GM10248 (cell line): ENCODE measurements at regions not wholly inside any gene's neighbourhood (a gene's known extent, or its start where the extent isn't known, plus 50 kb on each side); places are given as distances from the start of the nearest gene placed in this dataset.
"Not testable (repeated sequence)": the region's sequence is repeated elsewhere in the genome, so short reads cannot be mapped to it uniquely, and the experiment has no call there.

Experiments
- CTCF ChIA-PET: fragments of 300-600 bp; sonication (Branson Sonifier 250); formaldehyde crosslinking; extraction: SDS; loops from one replicate; lab custom pipeline; 2021; ENCODE audit warnings: antibody characterized with exemption; lab: Yijun Ruan, JAX
- POLR2A ChIA-PET: fragments of 350-650 bp; sonication (Branson Sonifier 250); formaldehyde crosslinking; extraction: SDS; loops from one replicate; lab custom pipeline; 2020; ENCODE audit warnings: antibody characterized with exemption; lab: Yijun Ruan, JAX
- DNase-seq: peaks from one replicate; pipeline ENCODE4 v3.0.0; 2012; ENCODE audit errors: extremely low spot score
- TF ChIP-seq, protein P1 (sequence below): IDR thresholded peaks from 2 replicates; pipeline ENCODE4 v1.5.1; 2012; ENCODE audit warnings: mild to moderate bottlenecking, low read depth; ENCODE audit errors: extremely low read depth, missing control alignments, control extremely low read depth

DNA sequence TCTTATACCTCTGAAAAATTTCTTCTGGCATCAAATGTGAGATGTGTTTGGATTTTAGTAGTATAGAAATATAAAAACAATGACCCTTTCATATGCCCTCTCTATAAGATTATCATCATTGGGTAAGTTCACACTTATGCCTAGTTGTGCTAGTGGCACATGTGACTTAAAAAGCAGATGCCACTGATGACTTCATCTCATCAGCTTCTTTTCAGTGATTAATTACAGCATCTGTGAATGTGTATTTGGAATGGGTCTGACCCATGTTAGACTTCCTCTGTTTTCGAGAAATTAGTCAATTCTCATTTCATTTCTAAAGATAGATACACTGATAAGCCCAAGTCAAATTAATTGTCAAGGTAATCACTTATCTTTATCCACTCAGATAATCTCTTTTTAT lies 698.7 kb downstream of the GABRG1 start:
- TF ChIP-seq, protein P1, sequence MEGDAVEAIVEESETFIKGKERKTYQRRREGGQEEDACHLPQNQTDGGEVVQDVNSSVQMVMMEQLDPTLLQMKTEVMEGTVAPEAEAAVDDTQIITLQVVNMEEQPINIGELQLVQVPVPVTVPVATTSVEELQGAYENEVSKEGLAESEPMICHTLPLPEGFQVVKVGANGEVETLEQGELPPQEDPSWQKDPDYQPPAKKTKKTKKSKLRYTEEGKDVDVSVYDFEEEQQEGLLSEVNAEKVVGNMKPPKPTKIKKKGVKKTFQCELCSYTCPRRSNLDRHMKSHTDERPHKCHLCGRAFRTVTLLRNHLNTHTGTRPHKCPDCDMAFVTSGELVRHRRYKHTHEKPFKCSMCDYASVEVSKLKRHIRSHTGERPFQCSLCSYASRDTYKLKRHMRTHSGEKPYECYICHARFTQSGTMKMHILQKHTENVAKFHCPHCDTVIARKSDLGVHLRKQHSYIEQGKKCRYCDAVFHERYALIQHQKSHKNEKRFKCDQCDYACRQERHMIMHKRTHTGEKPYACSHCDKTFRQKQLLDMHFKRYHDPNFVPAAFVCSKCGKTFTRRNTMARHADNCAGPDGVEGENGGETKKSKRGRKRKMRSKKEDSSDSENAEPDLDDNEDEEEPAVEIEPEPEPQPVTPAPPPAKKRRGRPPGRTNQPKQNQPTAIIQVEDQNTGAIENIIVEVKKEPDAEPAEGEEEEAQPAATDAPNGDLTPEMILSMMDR, result no peak
- CTCF ChIA-PET, result interaction anchor here (1.0 to 1.5 kb wide), 2 partner anchors 11 to 13 kb away, joined by 4 read pairs; no protein-coding TSS in a partner anchor
- no peak for DNase-seq
- POLR2A ChIA-PET, result no interaction called here

DNA sequence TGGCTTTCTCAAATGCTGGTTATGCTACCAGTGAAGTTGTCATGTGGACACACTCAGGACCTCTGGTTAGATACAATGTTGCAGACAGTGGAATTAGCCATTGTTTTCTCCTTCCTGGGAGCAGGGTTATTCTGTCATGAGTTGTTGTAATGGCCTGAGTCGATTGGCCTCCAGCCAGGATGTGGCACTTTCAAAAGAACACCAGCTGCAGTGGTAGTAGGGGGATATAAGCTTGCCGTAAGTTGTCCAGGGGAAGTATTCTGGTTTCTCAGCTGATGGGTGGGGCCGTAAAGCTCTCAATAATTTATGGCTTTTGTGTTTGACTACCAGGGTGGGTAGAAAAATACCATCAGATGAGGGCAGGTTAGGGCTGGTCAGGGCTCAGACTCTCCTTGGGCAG lies 697.5 kb upstream of the GNPDA2 start:
- POLR2A ChIA-PET, result no interaction called here
- TF ChIP-seq, protein P1, result no peak
- no peak for DNase-seq
- CTCF ChIA-PET, result interaction anchor here (1.5 kb wide), 1 partner anchor 12 kb away, joined by 4 read pairs; no protein-coding TSS in a partner anchor

DNA sequence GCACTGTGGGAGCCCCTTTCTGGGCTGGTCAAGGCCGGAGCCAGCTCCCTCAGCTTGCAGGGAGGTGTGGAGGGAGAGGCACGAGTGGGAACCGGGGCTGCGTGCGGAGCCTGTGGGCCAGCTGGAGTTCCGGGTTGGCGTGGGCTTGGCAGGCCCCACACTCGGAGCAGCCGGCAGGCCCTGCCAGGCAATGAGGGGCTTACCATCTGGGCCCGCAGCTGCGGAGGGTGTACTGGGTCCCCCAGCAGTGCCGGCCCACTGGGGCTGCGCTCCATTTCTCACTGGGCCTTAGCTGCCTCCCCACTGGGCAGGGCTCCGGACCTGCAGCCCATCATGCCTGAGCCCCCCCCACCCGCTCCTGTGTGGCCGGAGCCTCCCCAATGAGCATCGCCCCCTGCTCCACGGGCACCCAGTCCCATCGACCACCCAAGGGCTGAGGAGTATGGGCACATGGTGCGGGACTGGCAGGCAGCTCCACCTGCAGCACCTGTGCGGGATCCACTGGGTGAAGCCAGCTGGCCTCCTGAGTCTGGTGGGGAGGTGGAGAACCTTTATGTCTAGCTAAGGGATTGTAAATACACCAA lies 693.8 kb upstream of the GNPDA2 start:
- POLR2A ChIA-PET, DNase-seq, CTCF ChIA-PET: not testable (repeated sequence)

DNA sequence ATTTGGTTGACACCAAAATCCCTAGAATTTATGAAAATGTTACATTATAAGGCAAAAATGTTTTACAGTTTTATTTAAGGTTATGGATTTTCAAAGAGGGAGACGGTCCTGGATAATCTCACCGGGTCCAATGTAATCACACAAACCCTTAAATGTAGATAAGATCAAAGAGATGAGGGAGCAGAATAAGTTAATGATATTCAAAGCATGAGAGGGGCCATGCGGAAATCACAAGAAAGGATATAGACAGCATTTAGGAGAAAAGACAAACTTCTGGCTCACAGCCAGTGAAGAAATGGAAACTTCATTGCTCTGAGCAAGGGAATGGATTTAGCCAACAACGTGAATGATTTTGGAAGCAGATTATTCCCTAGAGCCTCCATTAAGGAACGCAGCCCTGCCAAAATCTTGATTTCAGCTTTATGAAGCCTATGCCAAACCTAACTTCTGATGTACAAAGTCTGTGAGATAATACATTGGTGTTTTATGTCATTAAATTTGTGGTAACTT lies 684.4 kb upstream of the GNPDA2 start:
- TF ChIP-seq, protein P1, result no peak
- no peak for DNase-seq
- POLR2A ChIA-PET, result no interaction called here
- CTCF ChIA-PET, result no interaction called here

DNA sequence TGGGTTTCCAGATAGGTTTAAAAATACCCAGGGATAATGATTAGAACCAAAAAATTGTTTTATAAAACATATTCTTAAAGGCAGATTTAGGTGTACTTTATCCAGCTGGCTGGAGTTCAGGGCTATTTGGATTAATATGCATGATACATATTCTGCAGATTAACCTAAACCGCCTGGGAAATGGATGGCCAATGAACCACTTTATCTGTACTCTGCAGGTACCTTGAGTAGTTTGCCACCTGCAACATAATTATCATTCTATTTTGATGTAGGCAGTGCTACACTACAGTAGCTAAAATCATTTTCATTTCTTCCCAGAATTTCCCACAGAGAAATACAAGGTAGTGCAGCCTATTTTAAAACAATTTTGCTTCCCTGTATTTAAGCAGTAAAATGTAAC lies 683.2 kb upstream of the GNPDA2 start:
- POLR2A ChIA-PET, result no interaction called here
- no peak for DNase-seq
- CTCF ChIA-PET, result no interaction called here

DNA sequence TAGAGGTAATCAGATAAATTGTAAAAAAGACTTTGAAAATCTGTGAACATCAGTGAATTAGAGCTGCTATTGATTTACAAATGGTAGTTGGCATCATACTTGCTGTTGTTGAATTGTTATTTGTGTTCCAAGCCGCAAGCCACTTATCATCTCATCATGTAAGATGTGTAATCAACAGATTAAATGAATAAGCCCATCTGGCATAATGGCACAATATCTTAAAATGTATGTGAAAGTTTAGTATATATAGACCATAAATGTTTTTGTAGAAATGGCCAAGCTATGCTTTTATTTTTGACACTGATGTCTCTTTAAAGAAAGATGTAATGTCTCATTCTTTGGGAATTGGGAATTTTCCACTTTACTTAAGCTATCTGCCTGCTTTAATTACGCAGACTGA lies 682.6 kb upstream of the GNPDA2 start:
- ChIA-PET CTCF (no interaction called here), POLR2A (no interaction called here)
- TF ChIP-seq, protein P1, result no peak
- DNase-seq, result no peak

More for the DNA sequence above, 683.2 kb upstream of the GNPDA2 start:
- TF ChIP-seq, protein P1, result no peak

DNA sequence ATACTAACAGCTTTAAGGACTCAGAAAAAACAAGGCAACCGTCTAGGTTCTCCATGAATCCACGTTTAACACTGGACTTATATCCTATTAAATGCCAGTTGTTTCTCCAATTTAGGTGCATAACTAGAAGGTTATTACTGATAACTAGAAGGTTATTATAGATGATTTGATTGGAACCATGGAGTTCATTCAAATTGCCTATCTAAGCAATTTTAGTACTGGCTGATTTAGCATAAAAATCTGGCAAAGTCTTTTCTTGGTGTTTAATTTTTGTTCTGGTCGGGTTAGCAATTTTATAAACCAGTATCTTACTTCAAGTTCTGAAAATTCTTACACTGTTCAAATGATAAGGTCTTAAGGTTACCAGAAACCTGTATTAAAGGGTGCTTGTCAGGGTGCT lies 672.8 kb upstream of the GNPDA2 start:
- TF ChIP-seq, protein P1, result no peak
- CTCF ChIA-PET, result interaction anchor here (0.9 kb wide), 1 partner anchor 14 kb away, joined by 3 read pairs; no protein-coding TSS in a partner anchor
- DNase-seq, result no peak
- POLR2A ChIA-PET, result no interaction called here
